ENCODE measurements at regions not wholly inside any gene's neighbourhood (a gene's known extent, or its start where the extent isn't known, plus 50 kb on each side); places are given as distances from the start of the nearest gene placed in this dataset.

DNA sequence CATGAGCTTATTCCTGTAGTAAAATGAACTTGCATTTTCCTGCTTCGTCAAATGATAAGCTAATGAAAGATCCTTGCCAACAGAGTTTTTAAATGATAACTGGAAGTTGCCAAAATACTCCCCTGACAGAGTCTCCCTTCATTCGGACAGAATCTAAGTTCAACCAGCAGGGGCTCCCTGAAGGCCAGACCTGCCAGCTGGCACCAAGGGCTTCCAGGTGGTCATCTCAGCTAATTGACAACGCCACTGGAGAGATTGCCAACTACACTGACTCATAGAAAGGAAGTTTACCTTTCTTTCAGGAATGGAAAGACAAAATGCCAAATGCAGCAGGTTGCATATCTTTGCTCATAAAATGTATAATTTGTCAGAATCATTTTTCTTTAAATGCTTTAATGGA is 462.8 kb downstream of the GXYLT1 start:
- TF ChIP-seq, protein P1, sequence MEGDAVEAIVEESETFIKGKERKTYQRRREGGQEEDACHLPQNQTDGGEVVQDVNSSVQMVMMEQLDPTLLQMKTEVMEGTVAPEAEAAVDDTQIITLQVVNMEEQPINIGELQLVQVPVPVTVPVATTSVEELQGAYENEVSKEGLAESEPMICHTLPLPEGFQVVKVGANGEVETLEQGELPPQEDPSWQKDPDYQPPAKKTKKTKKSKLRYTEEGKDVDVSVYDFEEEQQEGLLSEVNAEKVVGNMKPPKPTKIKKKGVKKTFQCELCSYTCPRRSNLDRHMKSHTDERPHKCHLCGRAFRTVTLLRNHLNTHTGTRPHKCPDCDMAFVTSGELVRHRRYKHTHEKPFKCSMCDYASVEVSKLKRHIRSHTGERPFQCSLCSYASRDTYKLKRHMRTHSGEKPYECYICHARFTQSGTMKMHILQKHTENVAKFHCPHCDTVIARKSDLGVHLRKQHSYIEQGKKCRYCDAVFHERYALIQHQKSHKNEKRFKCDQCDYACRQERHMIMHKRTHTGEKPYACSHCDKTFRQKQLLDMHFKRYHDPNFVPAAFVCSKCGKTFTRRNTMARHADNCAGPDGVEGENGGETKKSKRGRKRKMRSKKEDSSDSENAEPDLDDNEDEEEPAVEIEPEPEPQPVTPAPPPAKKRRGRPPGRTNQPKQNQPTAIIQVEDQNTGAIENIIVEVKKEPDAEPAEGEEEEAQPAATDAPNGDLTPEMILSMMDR (IDR thresholded peaks at IDR 0.05; ENCODE audit: low read depth, low read length, poor library complexity, severe bottlenecking), result no peak
- TF ChIP-seq EZH2phosphoT487 (IDR thresholded peaks at IDR 0.05; ENCODE audit: borderline replicate concordance, low read length), result no peak

All from DOHH2 (cell line).